ENCODE measurements at regions not wholly inside any gene's neighbourhood (a gene's known extent, or its start where the extent isn't known, plus 50 kb on each side); places are given as distances from the start of the nearest gene placed in this dataset.
A peak's percentile ranks its signal among the peaks of the same experiment; 100 is the strongest.

DNA sequence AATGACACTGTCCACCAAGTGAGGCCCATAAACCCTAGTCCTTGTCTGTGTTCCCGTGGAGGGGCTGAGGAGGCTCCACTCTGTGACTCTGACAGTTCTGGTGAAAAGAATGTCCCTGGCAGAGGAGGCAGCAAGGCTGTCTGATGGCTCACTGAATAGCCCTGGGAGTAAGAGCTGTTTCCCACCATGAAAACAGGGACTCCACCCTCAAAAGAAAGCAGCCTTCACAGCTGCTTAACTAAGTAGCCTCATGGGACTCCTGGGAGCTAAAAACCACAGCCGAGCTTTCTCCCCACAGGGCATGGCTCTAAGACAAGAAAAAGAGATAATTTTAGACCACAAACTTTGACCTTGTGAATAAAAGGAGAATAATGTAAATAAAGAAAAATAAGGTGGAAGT lies 135.1 kb upstream of the FRY start:
- DNase-seq (ENCODE audit: low read depth), result no peak

- DNase-seq (ENCODE audit: low read depth), result no peak
Measured at GRCh38 chr13:31898378-31899071, 133.0 kb upstream of the FRY start.

DNA sequence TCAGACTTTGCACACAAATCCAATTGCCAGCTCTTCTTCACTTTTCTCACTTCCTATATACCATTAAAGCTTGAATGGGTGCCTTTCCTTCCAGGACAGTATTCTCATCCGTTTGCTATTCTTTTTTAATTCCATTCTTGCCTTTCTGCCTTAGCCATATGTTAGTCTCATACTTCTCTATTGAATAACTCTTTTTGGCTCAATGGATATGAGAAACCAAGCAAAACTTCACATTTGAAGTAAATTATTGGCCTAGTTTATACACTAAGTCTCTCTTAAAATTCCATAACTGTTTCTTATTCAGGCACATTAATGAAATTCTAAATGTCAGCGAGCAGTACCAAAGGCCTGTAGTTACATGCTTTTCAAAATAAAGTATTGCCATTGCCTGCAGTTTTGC lies 129.6 kb upstream of the FRY start:
- DNase-seq (ENCODE audit: low read depth), result no peak

GRCh38 chr13:31903111-31903815 lies 128.3 kb upstream of the FRY start:
- DNase-seq (ENCODE audit: low read depth), result no peak

GRCh38 chr13:31904941-31905824 lies 126.4 kb upstream of the FRY start:
- DNase-seq (ENCODE audit: low read depth), result no peak

GRCh38 chr13:31905961-31906360 lies 125.6 kb upstream of the FRY start:
- DNase-seq (ENCODE audit: low read depth), result no peak

- DNase-seq (ENCODE audit: low read depth), result no peak
Measured at GRCh38 chr13:31908696-31909411, 122.7 kb upstream of the FRY start.

- peak; percentile 15 for DNase-seq (ENCODE audit: low read depth)
Measured at GRCh38 chr13:31909864-31910551, 121.6 kb upstream of the FRY start.

GRCh38 chr13:31910633-31911032 lies 120.9 kb upstream of the FRY start:
- no peak for DNase-seq (ENCODE audit: low read depth)

- no peak for DNase-seq (ENCODE audit: low read depth)
Measured at GRCh38 chr13:31912647-31913401, 118.8 kb upstream of the FRY start.

DNA sequence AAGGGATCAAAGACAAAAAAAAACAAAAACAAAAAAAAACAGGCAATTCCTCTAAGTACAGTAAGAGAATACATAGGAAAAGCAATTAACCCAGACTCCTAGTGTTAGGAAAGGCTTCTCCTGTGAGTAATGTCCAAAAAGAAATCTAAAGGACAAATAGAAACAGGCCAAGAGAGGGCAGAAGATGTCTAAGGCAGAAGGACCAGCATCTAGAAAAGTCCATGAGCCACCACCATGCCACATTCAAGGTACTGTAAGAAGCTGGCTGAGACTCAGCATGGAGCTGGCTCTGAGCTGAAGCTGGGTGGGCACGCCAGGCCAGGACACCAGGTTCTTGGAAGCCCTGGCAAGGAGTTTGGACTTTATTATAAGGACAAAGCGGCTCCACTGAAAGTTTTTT lies 118.1 kb upstream of the FRY start:
- DNase-seq (ENCODE audit: low read depth), result no peak

DNA sequence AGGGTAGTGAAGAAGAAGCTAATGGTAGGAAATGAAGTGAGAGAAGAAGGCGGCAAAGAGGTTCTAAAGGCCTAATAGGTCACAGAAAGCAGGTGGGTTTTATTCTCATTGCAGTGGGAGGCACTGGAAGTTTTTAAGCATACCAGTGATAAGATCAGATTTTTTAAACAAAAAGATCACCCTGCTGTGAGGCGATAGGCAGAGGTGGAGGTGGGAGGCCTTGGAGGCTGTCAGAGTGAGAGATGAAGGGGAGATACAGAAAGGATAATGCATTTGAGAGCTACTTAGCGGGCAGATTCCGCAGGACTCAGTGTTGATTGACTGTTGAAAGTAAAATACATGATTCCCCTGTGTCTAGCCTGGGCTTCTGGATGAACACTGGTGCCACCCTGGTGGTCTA lies 116.7 kb upstream of the FRY start:
- no peak for DNase-seq (ENCODE audit: low read depth)

- no peak for DNase-seq (ENCODE audit: low read depth)
Measured at GRCh38 chr13:31918707-31919106, 112.9 kb upstream of the FRY start.

GRCh38 chr13:31919241-31919640 lies 112.3 kb upstream of the FRY start:
- DNase-seq (ENCODE audit: low read depth), result no peak

DNA sequence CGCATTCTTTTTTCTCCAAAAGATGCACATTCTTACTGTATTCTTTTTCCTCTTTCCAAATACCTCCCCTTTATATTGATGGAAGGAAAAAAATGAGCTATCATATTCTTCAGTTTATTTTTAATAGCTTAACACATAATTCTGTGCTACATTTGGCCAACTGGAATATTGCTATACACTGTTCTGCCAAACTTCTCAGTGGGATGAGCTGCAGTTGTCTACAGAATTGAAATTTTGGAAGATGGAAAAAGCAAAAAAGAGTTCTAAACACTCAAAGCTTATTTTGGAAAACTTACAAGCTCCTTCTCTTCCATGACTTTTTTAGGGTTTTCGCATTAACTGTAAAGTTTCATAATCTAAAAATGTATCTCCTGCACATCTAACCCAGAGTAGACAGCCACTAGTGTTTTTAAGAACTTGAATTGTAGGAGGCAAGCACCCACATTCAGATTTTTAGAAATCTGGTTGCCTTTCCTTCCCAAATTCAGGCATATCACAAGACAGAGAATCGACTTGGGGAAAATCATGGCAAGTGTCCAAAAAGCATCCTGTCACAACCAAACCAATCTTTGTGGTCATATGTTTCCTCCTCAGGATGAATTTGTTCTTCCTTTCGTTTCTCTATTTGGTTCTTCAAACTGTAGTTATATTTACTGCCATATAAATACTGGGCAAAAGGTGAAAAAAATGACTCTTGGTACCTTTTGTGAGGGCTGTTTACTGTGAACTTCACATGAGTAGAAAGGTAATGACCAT lies 111.4 kb upstream of the FRY start:
- no peak for DNase-seq (ENCODE audit: low read depth)

- DNase-seq (ENCODE audit: low read depth), result no peak
Measured at GRCh38 chr13:31920727-31921100, 110.9 kb upstream of the FRY start.

DNA sequence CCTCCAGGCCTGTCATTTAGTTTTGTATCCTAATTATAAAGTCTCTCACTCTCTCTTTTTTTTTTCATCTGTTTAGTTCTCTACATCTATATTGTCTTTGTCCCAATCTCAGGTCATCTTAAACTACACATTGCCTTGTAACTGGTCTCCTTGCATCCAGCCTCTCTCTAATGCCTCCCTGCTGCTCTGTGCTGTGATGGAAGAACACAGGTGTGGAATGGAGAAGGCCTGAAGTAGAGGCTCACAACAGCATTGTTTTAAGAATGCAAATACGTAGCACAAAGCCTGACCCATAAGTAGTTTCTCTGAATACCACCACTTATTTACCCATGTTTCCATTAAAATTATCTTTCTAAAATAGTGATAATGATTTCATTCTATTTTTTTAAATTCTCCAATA lies 108.8 kb upstream of the FRY start:
- DNase-seq (ENCODE audit: low read depth), result no peak

DNA sequence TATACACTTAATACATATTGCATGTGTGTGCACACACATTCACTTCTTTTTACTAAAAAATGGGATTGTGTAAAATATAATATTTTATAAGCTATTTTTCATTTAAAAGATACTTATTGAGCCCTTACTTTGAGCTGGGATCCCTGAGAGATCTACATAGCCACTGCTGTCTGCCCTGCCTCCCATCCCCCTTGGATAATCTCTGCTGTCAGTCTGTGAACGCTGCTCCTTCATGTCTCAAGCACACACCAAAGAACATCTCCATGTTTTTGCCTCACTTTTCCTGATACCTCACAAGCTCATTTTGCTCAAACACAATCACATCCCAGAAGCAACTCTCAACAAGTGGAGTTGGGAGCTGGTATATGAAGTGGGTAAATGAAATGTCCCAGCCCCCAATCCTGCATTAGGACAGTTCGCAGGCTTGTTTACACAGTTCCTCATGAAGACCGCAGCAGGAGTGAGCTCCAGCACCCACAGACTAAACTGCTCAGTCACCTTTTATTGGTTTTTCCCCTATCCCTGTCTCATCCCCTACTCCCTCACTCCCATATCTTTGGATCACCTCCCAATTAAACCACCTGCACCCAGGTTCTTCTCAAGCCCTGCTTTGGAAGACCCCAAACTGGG lies 108.3 kb upstream of the FRY start:
- DNase-seq (ENCODE audit: low read depth), result no peak

DNA sequence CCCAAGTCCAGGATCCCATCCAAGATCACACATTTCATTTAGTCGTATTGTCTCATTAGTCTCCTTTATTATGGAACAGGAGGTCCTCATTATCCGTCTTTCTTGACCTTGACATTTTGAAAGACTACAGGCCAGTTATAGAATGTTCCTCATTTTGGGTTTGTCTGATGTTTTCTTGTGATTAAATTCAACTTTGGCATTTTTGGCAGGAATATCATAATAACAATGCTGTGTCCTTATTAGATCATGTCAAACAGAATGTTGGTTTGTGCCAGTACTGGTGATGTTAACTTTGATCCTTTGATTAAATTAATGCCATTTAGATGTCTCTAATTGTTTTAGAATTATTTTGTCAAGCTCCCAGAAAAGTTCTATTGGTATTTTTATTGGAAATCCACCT lies 106.5 kb upstream of the FRY start:
- DNase-seq (ENCODE audit: low read depth), result no peak

DNA sequence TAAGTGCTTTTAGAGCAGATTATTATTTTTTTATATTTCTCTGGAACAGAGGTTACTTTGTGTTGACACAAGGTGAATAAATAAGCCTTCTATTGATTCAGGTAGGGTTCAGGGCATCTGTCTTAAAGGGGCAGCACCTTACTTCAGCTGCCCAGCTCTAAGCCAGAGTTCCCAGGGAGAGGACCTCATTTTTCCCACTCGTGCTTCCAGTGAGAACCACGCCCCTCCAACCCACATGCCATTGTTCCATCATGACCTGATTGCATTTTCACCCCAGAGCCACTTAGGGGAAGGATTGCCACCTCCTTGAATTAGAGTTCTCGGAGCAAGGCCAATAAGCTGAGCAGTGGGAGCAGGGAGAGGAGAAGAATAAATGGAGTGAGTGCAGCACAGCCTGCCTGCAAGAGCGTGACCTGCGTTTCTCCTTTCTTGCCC lies 104.3 kb upstream of the FRY start:
- DNase-seq (ENCODE audit: low read depth), result no peak

All from stimulated activated CD8-positive, alpha-beta memory T cell treated with anti-CD3 and anti-CD28 coated beads, Interleukin-4, amount 100 ng/mL, for 24 hours (primary cell).